HG02588 (cell line): ENCODE measurements at regions not wholly inside any gene's neighbourhood (a gene's known extent, or its start where the extent isn't known, plus 50 kb on each side); places are given as distances from the start of the nearest gene placed in this dataset.
"Not testable (repeated sequence)": the region's sequence is repeated elsewhere in the genome, so short reads cannot be mapped to it uniquely, and the experiment has no call there.

Source experiments
- ATAC-seq: cut with Tn5 transposase; IDR thresholded peaks from one replicate; pipeline ENCODE4 v1.9.1; 2021; ENCODE audit warnings: mild to moderate bottlenecking, moderate library complexity; ENCODE audit not compliant: unreplicated experiment

DNA sequence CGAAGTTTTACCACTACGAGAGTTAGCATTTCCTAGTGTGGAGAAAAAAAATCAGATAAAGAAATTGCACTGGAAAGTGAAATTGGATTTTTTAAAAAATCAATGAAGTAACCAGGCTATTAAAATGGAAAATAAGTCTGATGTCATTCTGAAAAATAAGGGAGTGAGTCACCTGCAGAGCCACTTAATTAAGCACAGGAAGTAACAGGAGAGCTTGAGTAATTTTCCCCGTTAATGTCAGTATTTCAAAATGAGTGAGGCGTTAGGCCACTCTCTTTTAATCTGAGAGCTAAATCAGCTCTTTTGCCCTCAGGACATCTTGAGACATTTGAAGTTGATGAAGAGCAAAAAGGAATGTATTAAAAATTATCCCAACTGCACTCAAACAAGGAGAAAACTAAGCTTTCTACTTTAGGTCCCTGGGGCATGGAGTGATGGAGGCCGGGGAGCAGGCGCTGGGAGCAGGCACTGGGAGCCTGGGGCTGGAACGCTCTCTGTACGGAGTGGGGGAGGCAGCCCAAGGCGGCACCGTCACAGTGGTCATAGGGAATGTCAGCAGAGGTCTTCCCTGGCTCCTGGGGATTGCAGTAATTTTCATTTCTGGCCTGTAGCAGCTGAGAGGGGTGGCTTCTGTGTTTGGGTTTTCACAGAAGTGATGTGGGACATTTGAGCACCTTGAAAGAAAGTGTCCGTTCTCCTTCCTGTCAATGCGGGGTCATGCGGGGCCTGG lies 194.6 kb downstream of the BCL2L11 start:
- ATAC-seq = not testable (repeated sequence)

DNA sequence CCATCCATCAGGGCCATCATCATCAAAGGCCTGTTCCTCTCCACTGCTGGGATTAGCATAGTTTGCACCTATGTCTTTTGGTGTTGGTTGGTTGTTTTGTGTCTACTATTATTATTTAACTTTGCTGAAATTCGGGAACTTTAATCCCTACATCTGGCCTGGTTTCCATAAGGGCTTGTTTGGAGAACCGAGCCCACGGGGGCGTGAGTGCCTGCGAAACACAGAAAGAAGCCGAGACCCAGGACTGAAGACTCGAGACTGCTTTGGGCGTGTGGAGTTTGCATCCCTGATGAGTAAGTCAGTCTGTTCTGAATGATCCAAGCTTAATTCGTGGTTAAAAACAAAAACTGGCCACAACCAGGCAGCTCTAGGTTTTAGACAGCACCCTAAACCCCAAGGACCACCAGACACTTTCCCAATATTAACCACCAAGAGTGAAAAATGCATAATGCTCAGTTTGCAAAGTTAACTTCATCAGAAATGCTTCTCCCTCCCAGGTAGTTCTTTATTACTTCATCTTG lies 195.6 kb downstream of the BCL2L11 start:
- ATAC-seq = not testable (repeated sequence)

DNA sequence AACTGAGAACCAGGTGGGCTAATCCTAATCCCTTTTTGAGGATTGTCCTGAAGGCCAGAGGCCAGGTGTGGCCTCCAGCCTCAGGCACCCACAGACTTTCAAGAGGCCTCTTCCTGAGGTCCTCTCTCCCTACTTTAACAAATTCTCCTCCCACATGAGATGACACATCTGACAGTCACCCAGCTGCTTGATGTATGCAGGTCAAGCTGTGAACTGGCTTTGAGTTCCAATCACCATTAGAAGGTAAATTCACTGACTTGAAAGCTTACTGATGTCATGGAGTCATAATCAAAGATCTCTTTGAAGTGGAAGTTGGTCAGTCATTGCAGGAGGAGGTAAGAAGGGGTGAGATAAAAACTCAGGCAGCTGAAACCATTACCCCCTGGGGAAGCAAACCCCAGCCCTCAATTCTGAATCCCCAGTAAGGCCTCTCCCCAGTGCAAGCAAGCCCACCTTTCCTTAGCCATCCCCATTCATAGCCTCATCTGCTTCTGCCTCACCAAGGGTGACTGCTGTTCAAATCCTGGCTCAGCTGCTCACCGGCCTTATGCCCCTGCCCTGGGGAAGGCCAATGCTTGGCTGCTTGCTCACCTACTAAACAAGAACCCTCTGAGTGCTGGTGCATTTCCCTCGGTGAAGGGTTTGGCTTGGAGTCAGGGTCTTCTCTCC lies 196.3 kb downstream of the BCL2L11 start:
- ATAC-seq = not testable (repeated sequence)

DNA sequence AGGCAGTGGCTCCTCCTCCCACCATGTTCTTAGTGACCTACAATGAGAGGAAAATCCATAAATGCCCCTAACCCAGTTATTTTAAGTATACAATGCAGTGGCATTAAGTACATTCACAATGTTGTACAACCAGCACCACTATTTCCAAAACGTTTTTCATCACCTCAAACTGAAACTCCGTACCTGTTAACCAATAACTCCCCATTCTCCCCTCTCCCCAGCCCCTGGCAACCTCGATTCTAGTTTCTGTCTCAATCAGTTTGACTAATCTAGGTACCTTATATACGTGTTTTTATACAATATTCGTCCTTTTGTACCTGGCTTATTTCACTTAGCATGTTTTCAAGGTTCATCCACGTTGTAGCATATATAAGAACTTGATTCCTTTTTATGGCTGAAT lies 198.8 kb downstream of the BCL2L11 start:
- peak; percentile 58 for ATAC-seq

DNA sequence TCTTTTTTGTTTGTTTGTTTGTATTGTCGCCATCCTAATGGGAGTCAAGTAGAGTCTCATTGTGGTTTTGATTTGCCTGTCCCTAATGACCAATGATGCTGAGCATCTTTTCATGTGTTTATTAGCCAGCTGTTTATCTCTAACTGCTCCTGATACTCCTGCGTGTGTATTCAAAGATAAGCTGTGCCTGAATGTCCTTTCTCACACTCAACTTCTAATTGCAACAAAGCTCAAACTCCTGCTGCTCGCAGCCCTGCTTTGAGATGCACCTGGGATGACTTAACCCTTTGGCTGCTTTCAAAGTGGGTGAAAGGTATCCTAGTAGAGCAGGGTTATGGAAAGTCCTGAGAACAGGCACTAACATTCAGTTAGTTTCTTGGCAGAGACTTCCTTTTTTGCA lies 199.6 kb downstream of the BCL2L11 start:
- not testable (repeated sequence) for ATAC-seq

DNA sequence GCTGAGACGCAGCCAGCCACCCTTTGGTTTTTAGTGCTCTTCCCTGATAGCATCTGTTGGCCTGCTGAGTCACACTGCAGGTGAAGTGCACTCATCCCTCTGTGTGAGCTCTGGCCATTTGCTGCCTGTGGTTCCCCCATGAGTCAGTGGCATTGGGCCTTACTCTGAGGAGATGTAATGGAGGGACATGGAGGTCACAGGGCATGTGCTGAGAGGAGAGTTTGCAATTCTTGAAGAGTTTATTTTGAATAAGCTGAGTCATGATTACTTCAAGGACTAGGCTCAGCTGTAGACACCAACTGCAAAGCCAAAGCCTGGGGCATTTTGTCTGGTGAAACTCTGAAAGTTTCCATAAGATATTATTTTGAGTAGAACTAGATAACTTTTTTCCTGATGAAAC lies 200.3 kb downstream of the BCL2L11 start:
- ATAC-seq = peak; percentile 41

DNA sequence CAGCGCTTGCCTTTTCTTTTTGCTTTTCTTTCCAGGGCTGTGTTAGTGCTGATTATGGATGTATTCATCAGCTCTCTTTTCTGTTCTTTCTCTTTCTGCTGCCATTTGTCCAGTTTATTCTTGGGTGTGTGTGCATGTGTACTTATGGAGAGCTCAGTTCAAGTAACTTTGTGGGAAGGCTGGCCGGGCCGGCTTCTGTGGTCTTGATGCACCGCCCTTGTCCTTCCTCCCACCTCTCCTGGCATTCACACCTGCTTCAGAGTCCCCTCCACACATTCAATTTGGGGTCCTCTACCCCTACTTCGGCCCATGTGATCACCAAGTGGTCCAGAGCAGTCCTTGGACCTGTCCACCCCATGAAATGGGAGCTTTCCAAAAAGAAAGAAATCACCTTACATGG lies 202.7 kb downstream of the BCL2L11 start:
- ATAC-seq = not testable (repeated sequence)

DNA sequence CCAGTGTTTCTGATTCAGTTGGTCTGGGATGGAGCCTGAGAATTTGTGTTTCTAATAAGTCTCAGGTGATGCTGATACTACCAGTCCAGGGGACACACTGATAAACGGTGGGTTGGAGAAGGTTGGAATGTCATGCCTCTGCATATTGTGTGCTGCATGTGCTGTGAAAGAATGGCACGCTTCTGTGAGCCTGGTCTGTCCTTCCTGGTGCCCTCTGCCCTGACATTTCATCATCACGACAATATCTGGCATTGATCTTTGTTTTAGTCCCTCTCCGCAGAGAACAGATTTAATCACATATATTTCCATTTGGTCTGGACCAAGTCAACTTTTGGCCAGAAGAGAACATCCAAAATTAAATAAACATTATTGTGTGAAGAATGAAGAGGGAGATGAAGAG lies 207.0 kb downstream of the BCL2L11 start:
- not testable (repeated sequence) for ATAC-seq

DNA sequence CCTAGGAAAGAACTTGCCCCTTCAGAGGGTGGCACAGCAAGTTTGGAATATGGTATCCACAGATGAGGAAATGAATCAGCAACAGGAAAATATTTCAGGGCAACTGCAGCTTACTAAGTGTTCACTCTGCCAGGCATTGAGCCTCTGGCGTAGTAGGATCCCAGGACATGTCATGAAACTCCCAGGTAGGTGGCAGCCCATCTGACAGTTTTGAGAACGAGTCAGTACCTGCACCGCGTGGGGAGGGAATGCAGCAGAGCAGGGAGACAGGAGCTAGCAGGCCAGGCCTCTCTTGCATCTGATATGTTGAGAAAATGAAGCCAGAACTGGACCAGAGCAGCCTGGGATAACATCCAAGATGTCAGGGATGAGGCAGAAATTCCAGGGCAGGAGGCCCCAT lies 208.6 kb downstream of the BCL2L11 start:
- ATAC-seq = not testable (repeated sequence)

DNA sequence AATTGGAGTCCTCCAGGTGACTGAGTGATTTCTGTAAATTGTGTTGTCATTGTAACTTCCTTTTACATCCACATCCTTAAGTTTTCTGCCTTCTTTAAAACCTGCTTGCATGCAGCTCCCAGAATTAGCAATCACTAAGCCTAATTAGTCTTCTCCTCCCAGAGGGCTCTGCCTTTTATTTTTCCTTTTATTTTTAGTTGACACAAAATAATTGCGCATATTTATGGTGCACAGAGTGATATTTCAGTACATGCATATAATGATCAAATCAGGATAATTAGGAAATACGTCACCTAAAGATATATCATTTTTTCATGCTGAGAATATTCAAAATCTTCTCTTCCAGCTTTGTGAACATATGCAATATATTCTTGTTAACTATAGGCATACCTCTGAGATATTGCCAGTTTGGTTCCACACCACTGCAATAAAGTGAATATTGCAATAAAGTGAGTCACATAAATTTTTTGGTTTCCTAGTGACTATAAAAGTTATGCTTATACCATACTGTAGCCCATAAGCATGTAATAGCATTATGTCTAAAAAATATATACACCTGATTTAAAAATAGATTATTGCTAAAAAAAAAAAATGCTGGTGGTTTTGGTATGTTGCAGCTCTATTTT lies 210.5 kb downstream of the BCL2L11 start:
- not testable (repeated sequence) for ATAC-seq

DNA sequence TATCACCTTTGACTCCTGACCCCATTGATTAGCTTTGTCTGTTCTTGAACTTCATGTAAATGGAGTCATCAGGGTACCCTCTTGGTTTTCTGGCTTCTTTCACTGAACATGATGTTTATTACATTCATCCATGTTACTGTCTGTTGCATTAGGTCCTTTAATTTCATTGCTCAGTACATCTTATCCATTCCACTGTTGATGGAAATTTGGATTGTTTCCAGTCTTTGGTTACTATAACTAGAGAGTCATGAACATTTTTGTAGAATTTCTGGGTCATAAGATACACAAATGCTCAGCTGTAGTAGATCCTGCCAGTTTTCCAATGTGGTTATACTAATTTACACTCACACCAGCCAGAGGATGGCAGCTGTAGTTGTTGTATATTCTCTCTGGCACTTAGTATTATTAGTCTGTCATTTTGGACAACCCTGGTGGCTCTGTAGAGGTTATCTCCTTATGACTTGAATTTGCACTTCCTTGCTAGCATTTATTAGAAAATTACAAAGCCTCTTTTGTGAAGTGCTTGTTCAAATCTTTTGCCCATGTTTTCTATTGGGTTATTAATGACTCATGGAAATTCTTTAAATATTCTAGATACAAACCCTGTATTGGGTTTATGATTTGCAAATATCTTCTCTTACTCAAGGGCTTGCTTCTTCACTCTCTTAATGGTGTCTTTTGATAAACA lies 214.7 kb downstream of the BCL2L11 start:
- ATAC-seq = not testable (repeated sequence)

DNA sequence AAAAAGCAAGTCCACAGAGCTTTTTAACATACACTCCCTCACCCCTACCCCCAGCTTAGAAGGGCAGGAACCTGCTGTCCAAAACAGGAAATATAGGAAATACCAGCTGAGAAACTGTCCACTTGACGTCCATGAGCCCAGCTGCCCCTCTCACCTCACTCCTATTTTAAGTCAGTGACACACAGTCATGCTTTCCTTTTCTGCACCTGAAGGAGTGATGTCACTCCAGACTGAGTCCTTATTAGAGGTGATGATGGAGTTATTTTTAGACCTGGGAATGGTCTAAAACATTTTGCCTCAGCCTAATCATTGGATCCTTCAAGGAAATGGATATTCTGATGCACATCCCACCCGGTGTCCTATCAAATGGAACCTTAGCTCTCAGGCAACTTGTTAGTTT lies 217.8 kb downstream of the BCL2L11 start:
- not testable (repeated sequence) for ATAC-seq

DNA sequence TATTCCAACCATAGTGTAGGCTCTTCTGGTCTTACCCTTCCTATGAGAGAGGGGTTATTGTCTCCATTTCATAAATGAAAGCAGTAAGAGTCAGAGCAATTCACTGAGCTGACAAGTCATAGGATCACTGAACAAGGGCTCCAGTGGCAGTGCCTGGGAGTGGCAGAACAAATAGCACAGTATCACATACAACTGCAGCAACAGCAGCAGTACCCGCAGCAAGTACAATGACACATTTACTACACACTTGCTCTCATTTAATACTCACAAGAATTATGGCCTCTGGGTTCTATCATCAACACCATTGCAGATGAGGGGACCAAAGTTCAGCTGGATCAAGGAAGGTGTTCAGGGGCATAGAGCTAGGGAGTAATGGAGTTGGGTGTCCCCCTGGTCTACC lies 218.8 kb downstream of the BCL2L11 start:
- not testable (repeated sequence) for ATAC-seq

DNA sequence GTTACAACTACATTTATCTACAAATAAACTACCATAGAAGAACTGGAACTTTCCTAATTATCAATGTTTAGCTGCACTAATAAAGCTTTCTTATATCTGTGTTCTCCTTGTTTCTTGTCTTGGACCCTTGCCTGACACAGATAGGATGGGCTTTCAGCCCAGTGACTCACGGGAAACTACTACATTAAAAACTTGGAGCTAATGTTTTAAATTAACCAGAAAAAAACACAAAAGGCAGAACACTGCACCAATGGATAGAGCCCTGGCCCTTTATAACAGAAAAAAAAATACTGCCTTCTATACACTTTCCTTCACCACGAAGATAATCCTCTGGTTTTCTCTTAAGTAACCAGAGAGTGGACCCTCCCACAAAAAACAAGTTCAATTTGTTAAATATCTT lies 223.9 kb downstream of the BCL2L11 start:
- not testable (repeated sequence) for ATAC-seq

DNA sequence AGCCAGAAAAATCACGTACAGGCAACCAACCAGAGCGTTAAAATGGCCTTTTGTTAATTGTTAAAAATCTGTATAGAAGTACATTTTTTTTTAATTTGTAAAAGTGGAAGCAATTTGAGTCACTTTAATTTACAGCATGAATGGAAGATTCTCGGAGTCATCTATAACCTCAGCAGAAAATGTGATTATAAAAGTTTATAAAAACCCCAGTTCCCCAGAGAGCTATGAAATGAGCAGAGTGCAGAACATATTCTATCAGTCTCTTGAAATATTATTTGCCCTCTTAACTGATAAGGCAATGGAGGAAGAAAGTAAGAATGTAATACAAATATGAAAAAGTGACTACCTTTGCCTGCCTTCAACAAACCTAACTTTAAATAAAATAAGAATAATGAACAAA lies 224.7 kb downstream of the BCL2L11 start:
- ATAC-seq = not testable (repeated sequence)

DNA sequence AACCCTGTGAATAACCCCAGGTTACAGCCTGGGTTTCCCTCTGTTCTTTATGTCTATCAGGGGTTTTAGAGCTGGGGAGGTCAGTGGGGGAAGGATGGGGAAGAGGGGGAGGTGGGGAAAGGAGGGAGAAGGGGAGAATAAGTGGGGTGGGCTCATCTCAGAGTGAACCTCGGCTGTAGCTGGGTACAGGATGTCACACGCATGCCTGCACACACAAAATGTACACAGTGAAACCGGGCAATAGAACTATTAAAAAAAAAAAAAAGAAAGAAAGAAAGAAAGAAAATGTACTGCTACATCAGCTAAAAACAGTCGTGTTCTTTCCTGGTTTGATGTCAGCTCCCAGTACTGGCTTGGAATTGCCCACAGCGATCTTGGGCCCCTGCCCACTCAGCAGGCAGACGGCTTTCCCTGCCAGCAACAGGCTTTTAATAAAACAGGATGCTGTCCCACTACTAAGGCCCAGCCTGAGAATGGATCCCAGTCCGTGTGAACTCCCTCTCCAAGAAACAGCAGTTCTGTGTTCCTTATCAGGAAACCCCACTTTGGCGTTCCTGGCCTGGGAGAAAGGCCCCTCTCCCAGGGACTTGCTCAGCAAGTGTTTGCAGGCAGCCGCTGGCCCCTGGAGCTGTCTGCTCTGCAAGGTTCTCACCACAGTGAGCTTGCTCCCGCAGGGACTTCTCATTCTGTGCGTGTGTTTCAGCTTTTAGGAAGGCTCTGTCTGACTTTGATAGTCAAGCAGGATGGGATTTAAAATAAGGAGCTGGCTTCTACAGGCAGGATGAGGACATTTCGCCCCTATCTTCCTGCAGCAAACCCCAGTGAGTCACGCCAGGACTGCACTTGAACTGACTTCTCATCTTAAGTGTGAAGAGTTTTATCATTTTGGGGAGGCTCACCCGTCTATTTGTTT lies 225.6 kb downstream of the BCL2L11 start:
- ATAC-seq = not testable (repeated sequence)

DNA sequence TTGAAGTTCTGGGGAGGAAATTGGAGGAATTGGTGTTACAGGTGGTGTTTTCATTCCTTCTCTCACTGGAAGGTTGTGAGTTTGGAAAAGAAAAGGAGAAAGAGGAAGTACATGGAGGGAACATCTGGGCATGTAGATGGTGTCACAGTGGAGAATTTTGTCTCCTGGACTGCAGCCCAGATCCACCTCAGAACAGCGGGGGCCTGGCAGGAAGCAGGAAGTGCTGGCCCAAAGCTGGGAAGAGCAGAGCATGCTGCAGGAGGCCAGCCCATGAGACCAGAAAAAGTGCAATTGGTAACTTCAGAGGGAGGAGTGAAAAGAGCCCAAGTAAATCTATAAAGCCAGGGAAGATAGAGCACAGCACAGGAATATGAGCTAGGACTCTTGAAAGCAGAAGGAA lies 227.0 kb downstream of the BCL2L11 start:
- not testable (repeated sequence) for ATAC-seq

DNA sequence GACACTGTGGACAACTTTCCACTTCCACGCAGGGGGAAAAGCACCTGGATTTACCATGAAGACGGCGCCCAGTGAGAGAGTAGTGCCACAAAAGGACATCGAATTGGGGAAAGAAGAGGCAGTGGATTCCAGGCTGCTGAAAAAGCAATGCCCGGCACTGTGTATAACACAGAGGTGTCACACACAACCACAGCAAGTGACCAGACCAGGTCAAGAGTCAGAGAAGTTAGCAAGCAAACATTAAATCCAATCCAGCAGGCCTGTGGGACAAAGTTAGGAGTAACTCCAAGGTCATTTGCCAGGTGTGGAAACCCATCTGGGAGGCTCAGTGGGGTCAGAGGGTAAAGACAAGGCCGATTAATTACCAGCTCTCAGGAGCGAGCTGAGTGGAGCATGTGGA lies 227.6 kb downstream of the BCL2L11 start:
- ATAC-seq = not testable (repeated sequence)

DNA sequence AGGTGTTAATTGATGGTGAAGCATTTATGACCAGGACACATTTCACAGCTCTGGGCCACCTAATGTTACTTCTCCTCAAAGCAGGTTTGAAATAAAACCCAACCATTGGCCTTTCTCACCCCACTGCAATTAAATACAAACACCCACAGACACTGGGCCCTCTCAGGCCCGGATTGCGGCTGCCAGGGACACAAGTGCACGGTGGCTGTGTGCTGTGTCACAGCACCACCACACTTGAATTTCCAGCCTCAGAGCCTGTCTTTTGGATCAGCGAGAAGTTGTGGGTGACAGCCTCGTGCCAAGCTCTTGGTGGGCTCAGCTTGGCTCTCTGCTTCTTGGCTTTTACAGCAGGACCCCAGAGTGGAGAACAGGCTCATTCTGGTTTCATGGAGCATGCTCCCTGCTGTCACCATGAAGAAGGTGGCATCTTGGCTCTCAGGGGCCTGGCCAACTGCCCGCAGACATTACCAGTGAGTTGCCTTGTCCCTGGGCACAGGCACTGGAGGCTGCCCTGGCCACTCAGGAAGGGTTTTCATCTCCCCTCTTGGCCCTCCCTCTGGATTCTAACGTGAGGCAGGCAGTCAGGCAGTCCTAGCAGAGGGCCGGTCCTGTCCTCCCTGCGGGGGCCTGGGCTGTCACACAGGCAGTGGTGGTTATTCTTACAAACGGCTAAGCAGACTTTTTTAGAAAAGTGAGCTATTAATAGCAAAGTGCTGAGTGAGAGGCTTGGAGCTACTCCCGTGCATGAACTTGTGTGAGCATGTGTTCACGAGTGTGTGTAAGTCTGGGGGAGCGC lies 234.5 kb downstream of the BCL2L11 start:
- not testable (repeated sequence) for ATAC-seq
